HepG2 (cell line): ENCODE measurements at regions not wholly inside any gene's neighbourhood (a gene's known extent, or its start where the extent isn't known, plus 50 kb on each side); places are given as distances from the start of the nearest gene placed in this dataset.

Source experiments
- ATAC-seq: fragments of 200-7000 bp; cut with Tn5 transposase; 3 replicates; pipeline ENCODE4 v1.9.1; 2020; ENCODE audit warnings: mild to moderate bottlenecking, moderate library complexity
- BruUV-seq: library from RNA; stranded (reverse); fragments of 400-500 nt; replicated peaks from 2 replicates; lab custom pipeline; 2021; lab: Mats Ljungman, UMichigan
- CTCF ChIA-PET: fragments of 300-600 bp; formaldehyde crosslinking; extraction: SDS; loops from one replicate; lab custom pipeline; 2021; ENCODE audit warnings: low total read pairs, inconsistent platforms, low intra/inter-chr PET ratio; lab: Yijun Ruan, JAX
- POLR2A ChIA-PET: fragments of 350-600 bp; sonication (Branson Sonifier 250); formaldehyde crosslinking; loops from one replicate; lab custom pipeline; 2020; ENCODE audit warnings: antibody characterized with exemption, inconsistent platforms; lab: Yijun Ruan, JAX
- DNase-seq: peaks from one replicate; pipeline ENCODE4 v3.0.0-alpha.2; 2015; ENCODE audit warnings: low spot score
- FAIRE-seq: peaks from 3 replicates; lab custom pipeline; 2011; peaks lifted over from hg19 to GRCh38; lab: Jason Lieb, UNC
- H2AFZ ChIP-seq: one replicate; pipeline ENCODE4 v1.6.1; 2011; ENCODE audit warnings: low read length, inconsistent platforms
- H3K27ac ChIP-seq: fragments of 300-600 bp; 3 replicates; pipeline ENCODE4 v1.8.0; 2011; ENCODE audit warnings: mixed run types, mild to moderate bottlenecking, mixed read lengths, low read length, inconsistent platforms; ENCODE audit not compliant: insufficient read depth; ENCODE audit errors: extremely low read length
- H3K27me3 ChIP-seq, 2 experiments: fragments of 200-600 bp in 1 of 2; 2 replicates in 1 of 2; 3 replicates in 1 of 2; pipeline versions ENCODE4 v1.6.0 to v1.8.0; 2011; ENCODE audit warnings: low read length in 2 of 2, mild to moderate bottlenecking in 2 of 2, moderate library complexity in 2 of 2, inconsistent platforms in 1 of 2; ENCODE audit not compliant: insufficient read depth in 2 of 2, control insufficient read depth in 1 of 2
- H3K36me3 ChIP-seq, 2 experiments: fragments of 200-600 bp in 1 of 2; replicated peaks in 1 of 2; 2 replicates in 1 of 2; 3 replicates in 1 of 2; pipeline versions ENCODE4 v1.5.1 to v1.8.0; 2011; ENCODE audit warnings: low read length in 2 of 2, inconsistent platforms in 1 of 2; ENCODE audit not compliant: insufficient read depth in 2 of 2, control insufficient read depth in 1 of 2
- H3K4me1 ChIP-seq: 2 replicates; pipeline ENCODE4 v1.5.1; 2012; ENCODE audit warnings: low read length, inconsistent platforms; ENCODE audit not compliant: insufficient read depth
- H3K4me2 ChIP-seq: 2 replicates; pipeline ENCODE4 v1.6.0; 2011; ENCODE audit warnings: low read depth, low read length, inconsistent platforms
- H3K4me3 ChIP-seq, 3 experiments: fragments of 200-600 bp in 1 of 3; sonication (generic), shearing (Covaris generic) in 1 of 3; replicated peaks in 1 of 3; 2 replicates each; pipeline ENCODE4 v1.5.1; 2011 to 2016; ENCODE audit warnings: low read length in 3 of 3, inconsistent platforms in 2 of 3, low read depth in 2 of 3, mild to moderate bottlenecking in 2 of 3, control low read depth in 1 of 3, mixed read lengths in 1 of 3; ENCODE audit not compliant: insufficient read depth in 1 of 3
- H3K79me2 ChIP-seq: one replicate; pipeline ENCODE4 v1.6.1; 2011; ENCODE audit warnings: low read length, inconsistent platforms; ENCODE audit not compliant: insufficient read depth
- H3K9ac ChIP-seq: 2 replicates; pipeline ENCODE4 v1.6.0; 2011; ENCODE audit warnings: mild to moderate bottlenecking, low read depth, low read length, inconsistent platforms; ENCODE audit not compliant: insufficient read depth
- H3K9me3 ChIP-seq: 2 replicates; pipeline ENCODE4 v1.5.1; 2012; ENCODE audit warnings: mild to moderate bottlenecking, low read length
- H4K20me1 ChIP-seq: 2 replicates; pipeline ENCODE4 v1.6.0; 2011; ENCODE audit warnings: inconsistent platforms, mild to moderate bottlenecking, low read length, moderate library complexity; ENCODE audit not compliant: insufficient read depth
- CEBPZ ChIP-seq: IDR thresholded peaks from 2 replicates; pipeline ENCODE4 v1.6.1; 2012; ENCODE audit warnings: low read length, improper control_type of control experiment
- FLYWCH1 ChIP-seq: sonication (generic); formaldehyde crosslinking; IDR thresholded peaks from 2 replicates; pipeline ENCODE4 v1.8.1; 2023; ENCODE audit warnings: mild to moderate bottlenecking, missing genetic modification reagents
- GATAD2A ChIP-seq: IDR thresholded peaks from 2 replicates; pipeline ENCODE4 v1.6.1; 2016
- HMG20B ChIP-seq: conservative IDR thresholded peaks from 2 replicates; pipeline ENCODE4 v1.6.1; 2016; ENCODE audit warnings: missing genetic modification reagents, missing compliant biosample characterization
- JUNB ChIP-seq: sonication (generic); formaldehyde crosslinking; IDR thresholded peaks from 2 replicates; pipeline ENCODE4 v1.8.0; 2022; ENCODE audit warnings: missing genetic modification reagents, mild to moderate bottlenecking, borderline replicate concordance
- MAFF ChIP-seq: IDR thresholded peaks from 2 replicates; pipeline ENCODE4 v1.6.1; 2011; ENCODE audit warnings: low read depth, low read length, improper control_type of control experiment
- MAFK ChIP-seq, 2 experiments: IDR thresholded peaks in 1 of 2; conservative IDR thresholded peaks in 1 of 2; 2 replicates each; pipeline ENCODE4 v1.6.1; 2011; ENCODE audit warnings: improper control_type of control experiment in 2 of 2, low read length in 2 of 2
- MIER2 ChIP-seq: IDR thresholded peaks from 2 replicates; pipeline ENCODE4 v1.6.1; 2016; ENCODE audit warnings: missing biosample characterization, missing genetic modification reagents
- NKX3-1 ChIP-seq: sonication (generic); formaldehyde crosslinking; IDR thresholded peaks from 2 replicates; pipeline ENCODE4 v1.5.0; 2020; ENCODE audit warnings: missing genetic modification reagents
- RARA ChIP-seq: IDR thresholded peaks from 2 replicates; pipeline ENCODE4 v1.6.1; 2016; ENCODE audit warnings: missing genetic modification reagents, missing compliant biosample characterization
- REL ChIP-seq: sonication (generic); formaldehyde crosslinking; conservative IDR thresholded peaks from 2 replicates; pipeline ENCODE4 v1.8.0; 2022; ENCODE audit warnings: mild to moderate bottlenecking, missing genetic modification reagents, moderate library complexity
- TBL1XR1 ChIP-seq: fragments of 150-350 bp; IDR thresholded peaks from 2 replicates; pipeline ENCODE4 v1.6.1; 2014; ENCODE audit warnings: borderline replicate concordance, low read length; ENCODE audit not compliant: partially characterized antibody
- TFE3 ChIP-seq: IDR thresholded peaks from 2 replicates; pipeline ENCODE4 v1.6.1; 2016
- ZFP1 ChIP-seq: IDR thresholded peaks from 2 replicates; pipeline ENCODE4 v1.6.1; 2016
- ZIK1 ChIP-seq: sonication (generic); formaldehyde crosslinking; IDR thresholded peaks from 2 replicates; pipeline ENCODE4 v1.5.0; 2020; ENCODE audit warnings: mild to moderate bottlenecking, low read depth, missing genetic modification reagents, borderline replicate concordance
- ZNF263 ChIP-seq: sonication (generic); formaldehyde crosslinking; IDR thresholded peaks from 2 replicates; pipeline ENCODE4 v1.4.0; 2020; ENCODE audit warnings: missing genetic modification reagents
- WGBS: methylation state at CpG from one replicate; pipeline ENCODE4 v1.1.6; 2017; ENCODE audit warnings: low lambda C conversion rate; 5-methylcytosine and 5-hydroxymethylcytosine counted together
- in situ Hi-C: cut with HindIII; loops from 2 replicates; pipeline ENCODE4 v1.10.0; 2017; ENCODE audit warnings: low pct_unique_long_range_greater_than_20kb; ENCODE audit not compliant: extremely low pct_ligation_motif_present
- intact Hi-C: fragments of 100-400 bp; cut with micrococcal nuclease; formaldehyde crosslinking; loops from one replicate; pipeline ENCODE4 v1.10.0; 2022; ENCODE audit not compliant: unreplicated experiment

GRCh38 chr4:173707658-173708419, 177.8 kb upstream of the HAND2 start:
- intact Hi-C loops (no loop called here), in situ Hi-C loops (no loop called here)
- ChIA-PET POLR2A (no interaction called here), CTCF (no interaction called here)
- no peak overlapping the region for H3K27ac ChIP-seq
- FAIRE-seq (no peak), ATAC-seq (no peak), DNase-seq (no peak)
- no TSS peak for BruUV-seq
- H3K36me3 ChIP-seq: no peaks in the 10 kb centered on the region
- H3K27me3 ChIP-seq: no peaks in the 10 kb centered on the region
- H3K4me1 ChIP-seq: no peaks in the 10 kb centered on the region
- H3K79me2 ChIP-seq: no peaks in the 10 kb centered on the region
- H3K4me2 ChIP-seq: no peak overlapping the region
- WGBS: 1% methylated on average over 2 of the region's 2 CpGs
- no peak for TF ChIP-seq NKX3-1 (CRISPR knock-in tag)
- TF ChIP-seq MAFK (conservative IDR thresholded peaks at IDR 0.05 in 1 of 2, IDR thresholded peaks at IDR 0.05 in 1 of 2; ENCODE audit: low read length in 2 of 2): peak; percentile 53 to 77
- peak; percentile 37; the same call in 1 of the 2 replicates for TF ChIP-seq MAFF
- no peak for TF ChIP-seq TFE3 (CRISPR knock-in tag)
- no peaks in the 10 kb centered on the region for H3K9me3 ChIP-seq
- H4K20me1 ChIP-seq: no peaks in the 10 kb centered on the region
- no peak overlapping the region for H3K4me3 ChIP-seq
- H2AFZ ChIP-seq: no peak overlapping the region
- no peak overlapping the region for H3K9ac ChIP-seq

GRCh38 chr4:173704201-173704600, 174.2 kb upstream of the HAND2 start:
- H4K20me1 ChIP-seq: no peaks in the 10 kb centered on the region
- H3K4me3 ChIP-seq: no peak overlapping the region
- POLR2A ChIA-PET: no interaction called here
- no peak overlapping the region for H3K27ac ChIP-seq
- H3K4me1 ChIP-seq: no peaks in the 10 kb centered on the region
- no peaks in the 10 kb centered on the region for H3K36me3 ChIP-seq
- no peak for ATAC-seq
- no peak overlapping the region for H2AFZ ChIP-seq
- no peak overlapping the region for H3K9ac ChIP-seq
- no peaks in the 10 kb centered on the region for H3K9me3 ChIP-seq
- H3K27me3 ChIP-seq: no peaks in the 10 kb centered on the region
- no peaks in the 10 kb centered on the region for H3K79me2 ChIP-seq
- DNase-seq: no peak
- BruUV-seq: no TSS peak
- in situ Hi-C loops (no loop called here), intact Hi-C loops (no loop called here)
- FAIRE-seq: no peak
- H3K4me2 ChIP-seq: no peak overlapping the region
- 15% methylated on average over 6 of the region's 9 CpGs for WGBS
- CTCF ChIA-PET: no interaction called here
- TF ChIP-seq JUNB (CRISPR knock-in tag): no peak
- TF ChIP-seq MIER2 (CRISPR knock-in tag): no peak
- no peak for TF ChIP-seq CEBPZ
- TF ChIP-seq ZNF263: no peak
- no peak for TF ChIP-seq HMG20B
- TF ChIP-seq REL (CRISPR knock-in tag): no peak
- TF ChIP-seq TBL1XR1: no peak
- TF ChIP-seq ZIK1 (CRISPR knock-in tag): no peak
- no peak for TF ChIP-seq GATAD2A (CRISPR knock-in tag)
- no peak for TF ChIP-seq ZFP1 (CRISPR knock-in tag)
- TF ChIP-seq FLYWCH1: no peak
- no peak for TF ChIP-seq RARA (CRISPR knock-in tag)
